NCI-H146 (cell line): ENCODE measurements at regions not wholly inside any gene's neighbourhood (a gene's known extent, or its start where the extent isn't known, plus 50 kb on each side); places are given as distances from the start of the nearest gene placed in this dataset.

Experiments used
- DNase-seq: peaks from one replicate; lab custom pipeline; 2025; lab: John Stamatoyannopoulos, UW

DNA sequence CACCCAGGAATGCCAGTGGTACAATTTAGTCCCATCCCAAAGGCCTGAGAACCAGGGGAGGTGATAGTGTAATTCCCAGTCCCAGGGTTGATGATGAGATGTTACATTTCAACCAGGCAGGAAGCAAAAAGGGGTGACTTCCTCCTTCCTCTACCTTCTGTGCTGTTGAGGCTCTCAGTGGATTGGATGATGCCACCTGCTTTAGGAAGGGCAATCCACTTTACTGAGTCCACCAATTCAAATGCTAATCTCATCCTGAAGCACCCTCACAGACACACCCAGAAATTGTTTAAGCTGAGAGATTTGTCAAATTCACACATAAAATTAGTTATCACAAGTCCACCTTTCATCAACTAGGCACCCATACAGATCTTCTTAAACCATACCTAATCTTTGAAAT is 418.5 kb upstream of the GOLIM4 start:
- no peak for DNase-seq

DNA sequence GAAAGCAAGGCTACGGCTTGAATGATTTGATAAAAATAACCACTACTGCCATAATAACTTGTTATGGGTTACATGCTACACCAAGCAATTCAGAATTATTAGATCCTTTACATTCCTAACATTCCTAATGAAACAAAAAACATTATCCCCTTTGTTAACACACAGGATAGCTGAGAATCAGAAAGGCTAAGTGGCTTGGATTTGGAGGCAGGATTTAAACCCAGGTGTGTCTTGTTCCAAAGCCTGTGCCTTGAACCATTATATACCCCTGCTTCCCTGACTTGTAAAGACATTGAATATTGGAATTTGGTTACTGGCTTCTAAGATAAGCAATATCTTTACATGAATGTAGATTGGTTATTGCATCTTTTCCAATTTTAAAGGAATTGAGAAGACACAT is 417.1 kb upstream of the GOLIM4 start:
- DNase-seq: no peak

DNA sequence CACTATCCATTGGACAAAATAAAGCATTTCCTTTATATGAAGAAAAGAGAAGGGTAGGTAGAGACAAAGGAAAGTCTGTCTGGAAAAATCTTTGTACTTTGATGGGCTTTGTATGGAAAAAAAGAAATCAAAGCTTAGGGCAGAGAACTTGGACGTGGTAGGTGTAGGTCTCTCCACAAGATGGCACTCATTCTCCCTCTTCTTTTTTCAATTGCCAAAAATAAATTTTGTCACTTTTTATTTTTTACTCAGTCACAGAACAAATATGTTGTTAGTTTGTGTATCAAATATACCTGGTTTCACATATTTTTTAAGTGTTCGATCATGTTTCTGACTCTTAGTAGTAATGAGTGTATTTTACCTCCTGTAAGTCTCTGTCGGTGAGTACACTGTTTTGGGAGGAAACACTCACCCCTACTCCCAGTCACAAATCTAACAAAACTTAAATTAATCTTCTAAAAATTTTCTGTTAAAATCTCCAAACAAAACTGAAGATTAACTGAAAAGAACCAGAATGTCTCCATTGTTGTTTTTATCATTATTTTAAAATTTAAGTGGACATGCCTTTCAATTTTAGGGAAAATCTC is 415.8 kb upstream of the GOLIM4 start:
- DNase-seq: peak; percentile 43

DNA sequence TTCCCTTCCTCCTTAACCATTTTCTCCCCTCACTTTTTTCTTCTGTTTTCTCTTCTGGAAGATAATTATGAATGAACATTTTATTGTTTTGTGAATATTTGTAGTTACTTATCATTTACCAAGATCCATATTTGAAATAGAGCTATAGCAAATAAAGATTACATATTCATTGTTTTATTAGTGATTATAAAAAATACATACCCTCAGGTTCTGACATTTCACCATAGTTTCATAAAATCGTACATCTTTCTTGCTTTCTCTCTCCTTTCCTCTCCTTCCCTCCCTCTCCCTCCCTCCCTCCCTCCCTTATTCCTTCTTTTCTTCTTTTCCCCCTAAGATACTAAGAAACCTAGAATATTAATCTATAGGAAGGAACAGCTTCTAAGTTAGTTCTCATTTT is 410.9 kb upstream of the GOLIM4 start:
- DNase-seq: no peak

DNA sequence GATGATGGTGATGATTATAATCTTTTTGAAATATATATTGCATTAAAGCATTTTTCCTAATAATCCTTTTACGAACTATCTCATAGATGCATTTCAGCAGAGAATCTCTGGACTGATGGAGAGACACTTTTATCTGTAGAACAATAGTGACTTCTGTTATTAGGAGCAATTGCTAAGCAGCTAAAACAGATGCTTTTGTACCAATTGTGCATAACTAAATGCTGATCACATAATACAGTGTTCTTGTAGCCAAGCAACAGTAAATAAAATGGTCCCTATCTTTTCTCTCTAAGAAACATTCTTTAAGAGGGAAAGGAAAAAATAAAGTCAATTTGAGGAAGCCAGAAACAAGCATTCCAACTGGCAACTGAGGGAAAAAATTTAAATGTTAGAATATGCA is 405.8 kb upstream of the GOLIM4 start:
- DNase-seq: no peak

DNA sequence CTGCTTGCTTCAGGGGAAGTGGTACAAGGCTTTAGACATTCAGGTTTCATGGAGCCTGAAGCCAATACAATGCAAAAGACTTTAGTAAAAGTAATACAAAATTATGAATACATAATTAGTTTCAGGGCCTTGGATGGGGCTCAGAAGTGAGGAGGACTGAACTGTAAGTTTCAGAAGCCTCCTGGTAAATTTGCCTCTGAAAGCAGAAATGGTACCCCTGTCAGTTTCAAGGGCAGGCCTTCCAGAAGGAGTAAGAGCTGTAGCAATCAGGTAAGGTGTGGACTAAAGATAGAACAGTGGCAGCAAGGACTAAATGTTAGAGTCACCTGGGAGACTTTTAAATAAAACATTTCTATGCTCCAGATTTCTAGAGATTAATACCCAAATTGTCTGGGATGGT is 402.5 kb upstream of the GOLIM4 start:
- no peak for DNase-seq

DNA sequence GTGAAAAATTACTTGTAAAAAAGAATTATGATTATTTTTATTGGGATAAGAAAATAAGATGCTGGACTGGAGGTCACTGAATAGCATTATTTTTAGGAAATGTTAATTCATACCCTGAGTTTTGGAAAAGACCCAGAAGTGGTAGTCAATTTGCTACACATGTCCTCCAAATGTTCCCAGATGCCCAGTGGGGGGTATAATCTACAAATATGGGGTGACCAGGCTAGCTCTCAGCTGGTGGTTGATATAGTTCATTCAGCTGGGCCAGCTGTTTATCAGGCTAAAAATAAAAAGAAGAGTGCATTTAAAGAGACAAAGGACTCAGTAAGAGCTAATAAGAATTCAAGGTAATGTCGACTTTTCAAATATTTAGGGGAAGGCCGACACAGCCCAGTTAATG is 402.0 kb upstream of the GOLIM4 start:
- DNase-seq: peak; percentile 86

DNA sequence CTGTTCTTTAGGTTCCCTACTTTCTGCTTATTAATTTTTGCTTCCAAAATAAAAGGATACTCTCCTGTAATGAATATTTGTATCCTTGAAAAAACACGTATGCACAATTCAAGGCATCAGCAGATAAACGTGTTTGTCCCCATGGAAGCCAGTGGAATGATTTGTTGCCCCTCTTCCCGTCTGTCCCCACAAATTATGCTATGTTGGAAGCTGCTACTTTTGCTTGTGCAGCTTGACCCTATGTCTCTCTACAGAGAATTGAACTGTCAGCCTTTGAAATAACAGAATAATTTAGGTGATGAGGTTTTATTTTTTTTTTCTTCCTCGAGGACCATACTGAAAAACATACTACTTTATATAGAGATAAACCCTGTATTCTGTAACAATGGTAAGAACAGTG is 401.5 kb upstream of the GOLIM4 start:
- peak; percentile 28 for DNase-seq

DNA sequence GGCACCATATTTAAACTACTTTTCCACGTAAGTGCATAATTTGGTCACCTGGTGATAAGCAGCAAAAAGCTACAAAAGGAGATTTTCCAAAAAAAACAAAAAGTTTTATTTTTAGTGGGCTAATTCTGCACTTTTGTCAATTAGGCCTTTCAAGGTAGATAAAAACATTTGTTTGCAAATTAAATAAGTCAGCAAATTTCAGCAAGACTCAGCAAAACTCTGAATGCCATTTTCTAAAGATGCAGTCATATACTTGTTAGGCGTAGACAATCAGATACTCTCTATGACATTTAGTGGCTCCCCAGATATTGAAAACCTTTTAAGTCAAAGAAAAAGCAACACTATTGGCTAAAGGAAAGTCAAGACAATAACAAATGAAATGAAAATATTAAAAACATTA is 400.2 kb upstream of the GOLIM4 start:
- DNase-seq: peak; percentile 81

DNA sequence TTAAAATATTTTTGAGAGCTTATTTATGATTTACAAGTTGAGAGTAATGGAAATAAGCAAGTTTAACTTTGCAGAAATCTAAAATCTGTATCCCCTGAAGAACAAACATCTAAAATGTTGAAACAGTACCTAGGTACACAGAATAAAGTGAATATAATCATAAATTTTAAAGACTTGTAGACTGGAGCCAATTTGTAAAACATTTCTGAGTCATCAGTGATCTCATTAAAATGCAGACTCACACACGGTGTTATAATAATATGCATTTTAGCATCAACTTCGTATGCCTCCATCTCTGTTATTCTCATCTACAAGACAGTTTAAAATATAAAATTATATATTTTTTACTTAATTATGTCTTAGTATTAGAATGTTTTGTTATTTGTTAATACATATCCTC is 399.5 kb upstream of the GOLIM4 start:
- peak; percentile 28 for DNase-seq

DNA sequence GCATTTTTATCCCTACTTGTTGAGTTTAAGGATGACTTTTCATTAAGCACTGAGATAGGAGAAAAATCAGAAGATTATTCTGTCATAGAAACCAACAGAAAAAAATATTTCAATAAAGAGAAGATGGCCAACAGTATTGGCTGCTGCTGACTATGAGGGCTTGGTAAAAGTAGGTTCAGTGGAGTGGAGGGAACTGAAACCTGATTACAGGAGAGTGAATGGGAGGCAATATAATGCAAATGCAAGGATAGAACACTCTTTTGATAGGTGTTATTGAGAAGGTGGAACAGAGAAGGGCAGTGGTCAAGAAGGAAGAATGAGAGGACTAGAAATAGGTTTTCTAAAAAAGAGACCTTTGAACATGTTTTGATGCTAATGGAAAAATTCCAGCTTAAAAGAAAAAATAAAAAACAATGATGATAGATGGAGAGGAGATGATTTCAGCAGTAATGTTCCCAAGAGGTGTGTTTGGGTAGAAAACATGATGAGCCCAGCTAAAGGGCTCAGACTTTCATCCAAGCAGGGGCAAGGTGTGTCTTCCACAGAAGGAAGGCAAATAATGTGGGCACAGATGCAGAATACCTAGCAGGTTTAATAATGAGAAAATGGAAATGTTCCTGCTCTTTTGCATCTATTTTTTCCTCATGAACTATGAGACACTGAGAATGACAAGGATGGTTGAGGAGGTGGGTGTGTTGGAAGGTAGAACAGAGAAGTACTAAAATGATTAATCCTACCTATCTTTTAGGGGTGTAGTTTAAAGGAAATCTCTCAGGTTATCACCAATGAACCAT is 397.9 kb upstream of the GOLIM4 start:
- DNase-seq: no peak

DNA sequence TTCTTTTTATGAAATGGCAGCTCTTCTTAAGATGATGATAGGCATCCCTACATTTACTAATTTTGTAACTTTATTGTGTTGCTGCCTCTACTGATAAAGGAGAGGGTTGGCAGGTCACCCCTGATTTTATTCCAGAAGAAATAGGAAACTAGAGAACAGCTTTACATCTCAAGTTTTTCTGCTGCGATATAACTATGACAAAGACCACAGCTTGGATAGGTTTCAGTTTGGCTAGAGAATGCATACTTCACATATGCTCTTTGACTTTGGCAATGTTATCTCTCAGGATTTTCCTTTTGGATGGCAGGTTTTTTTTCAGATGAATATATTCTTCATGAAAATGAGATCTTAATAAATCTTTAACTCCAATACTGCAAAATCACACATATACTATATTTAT is 395.3 kb upstream of the GOLIM4 start:
- no peak for DNase-seq

DNA sequence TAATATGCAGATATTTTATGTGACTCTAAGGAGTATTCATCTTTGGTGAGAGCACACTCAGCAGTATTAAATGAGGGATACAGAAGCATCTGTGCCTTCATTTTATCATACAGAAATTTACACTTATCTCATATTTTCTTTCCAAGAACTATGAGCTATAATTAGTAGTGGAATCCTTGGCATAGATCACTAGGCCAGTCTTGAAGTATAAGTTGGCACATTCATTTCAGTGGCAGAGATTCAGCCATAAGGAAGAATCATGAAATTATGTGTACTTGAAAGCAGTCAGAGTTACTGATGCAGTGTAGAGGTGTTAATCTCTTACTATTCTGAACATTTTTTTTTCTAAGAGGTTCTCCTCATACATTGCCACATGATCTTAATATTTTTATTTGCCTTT is 393.6 kb upstream of the GOLIM4 start:
- DNase-seq: no peak

DNA sequence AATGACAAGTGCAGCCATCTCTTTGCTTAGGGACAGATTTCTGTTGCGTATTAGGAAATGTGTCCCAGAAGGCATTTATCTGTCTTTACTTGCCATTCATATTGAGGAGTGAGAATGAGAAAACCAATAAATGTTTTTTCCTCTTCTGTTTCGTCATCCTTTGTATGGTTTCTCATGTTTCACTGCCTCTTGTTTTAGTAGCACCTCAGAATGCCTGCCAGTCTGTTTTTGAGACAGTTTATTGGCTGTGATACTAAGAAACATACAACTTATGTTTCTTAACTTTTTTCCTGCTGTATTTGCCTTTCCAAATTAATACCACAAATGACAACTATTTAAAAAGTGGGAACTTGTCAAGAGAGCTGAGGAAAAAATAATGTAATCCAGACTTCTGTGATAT is 390.2 kb upstream of the GOLIM4 start:
- DNase-seq: no peak

DNA sequence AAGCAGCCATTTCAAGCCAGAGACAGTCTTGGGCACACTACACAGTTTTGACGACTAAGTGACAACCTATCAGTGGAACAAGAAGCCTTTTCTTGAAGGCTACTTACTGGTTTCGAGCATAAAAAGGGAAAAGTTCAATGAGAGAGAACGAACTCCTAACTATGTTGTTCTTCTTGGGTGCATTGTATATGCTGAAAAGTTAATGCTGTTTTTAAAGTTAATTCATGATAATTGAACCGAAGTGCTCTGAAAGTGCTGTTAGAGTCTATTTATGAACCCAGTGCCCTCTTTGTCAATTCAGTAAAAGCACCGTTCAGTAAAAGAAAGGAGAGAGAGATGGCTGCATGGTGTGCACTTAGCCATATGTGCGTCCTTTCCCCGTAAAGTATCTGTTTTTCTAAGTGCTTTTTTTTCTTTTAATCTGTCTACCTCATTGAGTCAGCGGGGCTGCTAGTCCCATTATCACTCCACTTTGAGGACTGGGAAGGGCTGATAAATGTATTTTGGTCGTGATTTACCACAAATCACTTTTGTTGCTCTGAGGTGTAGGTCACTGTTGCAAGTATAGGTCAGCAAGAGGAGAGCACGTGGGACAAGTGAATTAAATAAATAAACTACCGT is 380.7 kb upstream of the GOLIM4 start:
- no peak for DNase-seq

DNA sequence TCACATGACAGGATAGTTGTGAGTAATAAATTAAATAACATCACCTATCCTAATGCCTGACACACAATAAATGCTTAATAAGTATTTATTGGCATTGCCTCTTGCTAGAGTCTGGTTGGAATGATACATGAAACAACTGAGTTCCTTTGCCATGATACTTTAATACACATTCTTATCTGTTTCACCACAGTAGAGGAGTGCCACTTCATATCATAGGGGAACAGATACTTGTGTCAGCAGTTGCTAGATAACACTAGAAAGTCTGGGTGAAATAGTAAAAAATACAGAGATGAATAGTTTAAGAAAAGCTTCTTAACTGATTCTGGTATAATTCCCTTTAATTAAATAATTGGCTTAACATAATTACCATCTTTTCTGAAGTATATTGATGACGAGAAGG is 380.0 kb upstream of the GOLIM4 start:
- DNase-seq: no peak

DNA sequence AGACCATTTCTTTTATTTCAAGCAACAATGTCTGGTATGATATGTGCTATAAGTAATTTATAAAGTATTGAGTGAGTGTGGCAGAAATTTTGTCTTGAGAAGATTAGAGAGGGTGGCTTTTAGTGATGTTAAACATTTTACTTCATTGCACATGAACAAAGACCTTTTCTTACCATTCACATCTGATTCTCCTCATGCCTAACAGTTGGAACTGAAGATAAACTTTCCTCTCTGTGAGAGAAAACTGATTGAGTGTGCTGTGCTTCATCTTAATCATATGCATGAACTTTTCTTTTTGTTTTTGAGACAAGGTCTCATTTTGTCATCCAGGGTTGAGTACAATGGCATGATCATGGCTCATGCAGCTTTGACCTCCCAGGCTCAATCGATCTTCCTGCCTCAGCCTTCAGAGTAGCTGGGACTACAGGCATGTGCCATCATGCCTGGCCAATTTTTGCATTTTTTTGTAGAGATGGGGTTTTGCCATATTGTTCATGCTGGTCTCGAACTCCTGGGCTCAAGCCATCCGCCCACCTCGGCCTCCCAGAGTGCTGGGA is 377.7 kb upstream of the GOLIM4 start:
- DNase-seq: no peak

DNA sequence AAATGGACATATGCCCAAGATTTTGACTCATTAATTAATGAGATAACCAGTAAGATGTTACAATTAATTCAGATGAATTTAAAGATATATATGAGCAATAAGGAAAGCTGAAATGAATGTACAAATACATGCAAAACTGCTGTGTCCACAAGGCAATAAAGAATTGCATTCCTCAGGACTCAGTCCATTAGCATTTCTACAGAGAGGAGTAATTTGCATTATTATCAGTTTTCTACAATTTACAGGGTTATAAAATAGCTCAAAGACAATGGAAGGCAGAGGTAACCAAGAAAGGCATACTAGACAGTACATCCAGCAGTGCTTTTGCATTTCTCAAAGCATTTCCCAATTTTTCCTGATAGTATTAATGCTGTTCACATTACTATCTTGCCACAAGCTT is 377.1 kb upstream of the GOLIM4 start:
- no peak for DNase-seq

DNA sequence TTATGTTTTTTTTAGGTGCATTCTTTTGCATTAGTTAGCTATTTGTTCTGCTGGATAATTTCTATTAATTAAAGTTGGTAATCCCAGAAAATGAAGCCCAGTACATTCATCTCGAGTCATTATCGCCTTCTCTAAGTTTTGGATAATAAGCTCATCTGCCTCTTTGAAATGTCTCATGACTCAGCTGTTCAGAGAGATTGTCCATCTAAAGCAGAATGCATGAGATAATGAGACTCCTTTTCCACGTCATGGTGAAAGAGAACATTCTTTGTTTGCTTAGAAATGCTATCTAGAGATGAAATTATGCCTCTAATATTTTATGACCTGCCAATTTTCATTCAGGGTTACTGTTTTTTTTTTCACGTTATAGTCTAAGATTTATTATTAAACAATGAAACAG is 374.7 kb upstream of the GOLIM4 start:
- peak; percentile 41 for DNase-seq

DNA sequence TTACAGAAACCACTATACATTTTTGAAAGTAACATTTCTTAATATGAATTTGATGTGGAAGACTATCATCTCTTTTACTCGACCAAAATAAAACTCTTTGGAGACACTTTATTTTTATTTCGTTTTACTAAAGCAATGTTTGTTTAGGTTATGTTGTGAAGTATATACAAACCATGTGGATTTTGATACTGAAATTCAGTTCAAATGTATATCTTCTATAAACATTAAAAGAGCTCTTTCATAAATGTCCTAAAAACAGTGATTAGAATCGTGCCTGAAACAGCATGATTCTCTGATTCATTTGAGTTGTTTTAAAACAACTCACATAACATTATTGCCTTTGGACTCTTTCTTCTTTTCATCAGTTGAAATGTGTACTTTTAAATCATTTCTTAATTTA is 373.7 kb upstream of the GOLIM4 start:
- DNase-seq: no peak

DNA sequence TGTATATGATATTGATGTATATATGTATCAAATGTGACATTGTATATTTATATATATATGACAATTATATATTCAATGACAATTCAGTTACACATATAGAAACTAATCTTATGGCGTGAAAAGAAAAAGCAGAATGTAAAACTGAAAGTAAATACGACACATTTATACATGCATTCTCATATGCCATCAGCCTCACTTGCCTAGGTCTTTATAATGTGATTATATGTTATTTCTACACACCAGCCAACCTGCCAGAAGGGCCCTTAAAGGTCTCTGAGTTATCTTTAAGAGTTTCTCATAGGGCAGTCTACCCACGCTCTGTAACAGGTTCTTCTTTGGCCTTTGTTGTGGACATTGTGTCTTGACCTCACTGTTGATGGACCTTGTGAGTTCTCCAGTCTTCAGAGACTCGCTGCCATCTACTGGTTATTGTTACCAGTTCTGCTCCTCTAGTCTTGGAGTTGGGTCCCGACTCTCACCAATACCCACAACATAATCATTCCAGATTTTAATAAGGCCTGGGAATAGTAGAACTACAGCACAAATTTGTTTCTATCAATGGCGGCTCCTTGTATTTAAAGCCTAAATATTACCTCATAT is 371.5 kb upstream of the GOLIM4 start:
- peak; percentile 81 for DNase-seq

DNA sequence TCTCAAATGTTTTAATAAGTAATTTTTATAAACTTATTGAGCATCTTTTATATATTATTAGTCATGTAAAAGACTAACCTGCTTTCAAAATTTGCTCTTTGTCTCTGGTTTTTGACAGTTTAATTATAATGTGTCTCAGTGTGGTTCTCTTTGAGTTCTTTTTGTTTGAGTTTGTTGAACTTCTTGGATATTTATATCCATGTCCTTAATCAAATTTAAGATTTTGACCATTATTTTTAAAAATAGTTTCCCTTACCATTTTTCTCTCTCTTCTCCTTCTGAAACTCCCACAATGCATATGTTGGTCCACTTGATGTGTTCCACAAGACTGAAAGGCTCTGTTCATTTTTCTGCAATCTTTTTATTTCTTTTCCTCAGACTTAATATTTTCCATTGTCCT is 366.1 kb upstream of the GOLIM4 start:
- no peak for DNase-seq

DNA sequence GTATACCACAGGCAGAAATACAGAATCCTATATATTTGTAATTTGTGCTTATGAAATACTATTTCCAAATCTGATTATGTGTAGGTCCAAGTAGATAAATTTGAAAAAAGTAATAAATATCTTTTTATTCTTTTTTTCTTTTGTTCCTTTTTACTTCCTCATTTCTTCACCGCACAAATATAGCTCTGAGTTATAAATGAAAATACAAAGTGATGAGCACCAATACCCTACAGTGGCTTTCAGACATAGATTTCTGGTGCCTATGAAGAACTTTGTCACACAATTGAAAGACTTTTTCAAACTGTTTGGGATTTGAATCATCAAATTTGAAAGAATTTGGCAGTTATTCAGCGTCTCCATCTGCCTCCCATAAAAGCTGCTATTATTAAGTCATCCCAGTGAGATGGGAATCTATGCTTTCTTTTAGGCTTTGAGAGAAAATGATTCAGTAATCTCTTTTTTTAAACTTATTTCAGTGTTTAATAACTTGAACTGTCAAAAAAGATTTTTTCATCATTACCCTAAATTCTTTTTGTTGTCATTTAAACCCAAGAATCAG is 363.6 kb upstream of the GOLIM4 start:
- no peak for DNase-seq
